ENCODE measurements at regions not wholly inside any gene's neighbourhood (a gene's known extent, or its start where the extent isn't known, plus 50 kb on each side); places are given as distances from the start of the nearest gene placed in this dataset.

GRCh38 chr6:92495242-92495641 is 924.1 kb downstream of the EPHA7 start:
- TF ChIP-seq CTCF (IDR thresholded peaks at IDR 0.05) (no peak), POLR2A (IDR thresholded peaks at IDR 0.05) (no peak)
